ENCODE measurements at regions not wholly inside any gene's neighbourhood (a gene's known extent, or its start where the extent isn't known, plus 50 kb on each side); places are given as distances from the start of the nearest gene placed in this dataset.

DNA sequence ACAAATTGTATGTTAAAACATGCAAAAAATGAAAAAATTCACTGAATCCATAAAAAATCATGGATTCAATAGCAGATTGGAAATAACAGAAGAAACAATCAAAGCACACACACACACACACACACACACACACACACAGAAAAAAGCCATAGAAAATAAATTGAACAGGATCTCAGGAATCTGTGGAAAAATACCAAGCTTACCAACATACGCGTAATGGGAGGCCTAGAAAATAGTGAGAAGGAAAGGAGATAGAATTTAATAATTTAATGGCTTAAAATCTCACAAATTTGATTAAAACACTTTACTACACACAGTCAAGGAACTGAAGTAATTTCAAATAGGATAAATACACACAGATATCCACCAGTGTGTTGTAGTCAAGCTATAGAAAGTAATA, 1671.5 kb upstream of the PIK3C3 start:
- no peak for TF ChIP-seq EZH2 (IDR thresholded peaks at IDR 0.05; ENCODE audit: borderline replicate concordance, low read length)
- TF ChIP-seq, protein P1, sequence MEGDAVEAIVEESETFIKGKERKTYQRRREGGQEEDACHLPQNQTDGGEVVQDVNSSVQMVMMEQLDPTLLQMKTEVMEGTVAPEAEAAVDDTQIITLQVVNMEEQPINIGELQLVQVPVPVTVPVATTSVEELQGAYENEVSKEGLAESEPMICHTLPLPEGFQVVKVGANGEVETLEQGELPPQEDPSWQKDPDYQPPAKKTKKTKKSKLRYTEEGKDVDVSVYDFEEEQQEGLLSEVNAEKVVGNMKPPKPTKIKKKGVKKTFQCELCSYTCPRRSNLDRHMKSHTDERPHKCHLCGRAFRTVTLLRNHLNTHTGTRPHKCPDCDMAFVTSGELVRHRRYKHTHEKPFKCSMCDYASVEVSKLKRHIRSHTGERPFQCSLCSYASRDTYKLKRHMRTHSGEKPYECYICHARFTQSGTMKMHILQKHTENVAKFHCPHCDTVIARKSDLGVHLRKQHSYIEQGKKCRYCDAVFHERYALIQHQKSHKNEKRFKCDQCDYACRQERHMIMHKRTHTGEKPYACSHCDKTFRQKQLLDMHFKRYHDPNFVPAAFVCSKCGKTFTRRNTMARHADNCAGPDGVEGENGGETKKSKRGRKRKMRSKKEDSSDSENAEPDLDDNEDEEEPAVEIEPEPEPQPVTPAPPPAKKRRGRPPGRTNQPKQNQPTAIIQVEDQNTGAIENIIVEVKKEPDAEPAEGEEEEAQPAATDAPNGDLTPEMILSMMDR (conservative IDR thresholded peaks at IDR 0.05 in 1 of 2, IDR thresholded peaks at IDR 0.05 in 1 of 2; ENCODE audit: extremely low read depth in 1 of 2, insufficient read depth in 1 of 2, low read depth in 1 of 2, low read length in 2 of 2) = no peak
